ENCODE measurements at regions not wholly inside any gene's neighbourhood (a gene's known extent, or its start where the extent isn't known, plus 50 kb on each side); places are given as distances from the start of the nearest gene placed in this dataset.

GRCh38 chr2:76579911-76580310 lies 869.2 kb upstream of the GCFC2 start:
- no peak for DNase-seq (ENCODE audit: low read depth)

- DNase-seq (ENCODE audit: low read depth), result no peak
These were observed 862.3 kb upstream of the GCFC2 start for GRCh38 chr2:76572981-76573380.

- no peak for DNase-seq (ENCODE audit: low read depth)
These were observed 859.1 kb upstream of the GCFC2 start for GRCh38 chr2:76569819-76570218.

GRCh38 chr2:76567478-76567877 lies 856.8 kb upstream of the GCFC2 start:
- DNase-seq (ENCODE audit: low read depth), result no peak

GRCh38 chr2:76564734-76565133 lies 854.0 kb upstream of the GCFC2 start:
- no peak for DNase-seq (ENCODE audit: low read depth)

- no peak for DNase-seq (ENCODE audit: low read depth)
These were observed 853.0 kb upstream of the GCFC2 start for GRCh38 chr2:76563730-76564129.

- DNase-seq (ENCODE audit: low read depth), result no peak
These were observed 847.4 kb upstream of the GCFC2 start for GRCh38 chr2:76558157-76558556.

- DNase-seq (ENCODE audit: low read depth), result no peak
These were observed 845.3 kb upstream of the GCFC2 start for GRCh38 chr2:76556018-76556417.

GRCh38 chr2:76546207-76546606 lies 835.5 kb upstream of the GCFC2 start:
- DNase-seq (ENCODE audit: low read depth), result no peak

- DNase-seq (ENCODE audit: low read depth), result no peak
These were observed 834.2 kb upstream of the GCFC2 start for GRCh38 chr2:76544901-76545300.

- DNase-seq (ENCODE audit: low read depth), result no peak
These were observed 806.8 kb upstream of the GCFC2 start for GRCh38 chr2:76517574-76517909.

- no peak for DNase-seq (ENCODE audit: low read depth)
These were observed 806.3 kb upstream of the GCFC2 start for GRCh38 chr2:76516861-76517573.

GRCh38 chr2:76512201-76512820 lies 801.6 kb upstream of the GCFC2 start:
- no peak for DNase-seq (ENCODE audit: low read depth)

- no peak for DNase-seq (ENCODE audit: low read depth)
These were observed 795.8 kb upstream of the GCFC2 start for GRCh38 chr2:76506538-76506937.

- DNase-seq (ENCODE audit: low read depth), result no peak
These were observed 790.9 kb upstream of the GCFC2 start for GRCh38 chr2:76501641-76502040.

- DNase-seq (ENCODE audit: low read depth), result no peak
These were observed 787.6 kb upstream of the GCFC2 start for GRCh38 chr2:76498360-76498759.

GRCh38 chr2:76491503-76491902 lies 780.8 kb upstream of the GCFC2 start:
- no peak for DNase-seq (ENCODE audit: low read depth)

- no peak for DNase-seq (ENCODE audit: low read depth)
These were observed 767.7 kb upstream of the GCFC2 start for GRCh38 chr2:76478266-76479035.

GRCh38 chr2:76472946-76473345 lies 762.2 kb upstream of the GCFC2 start:
- no peak for DNase-seq (ENCODE audit: low read depth)

- DNase-seq (ENCODE audit: low read depth), result no peak
These were observed 758.4 kb upstream of the GCFC2 start for GRCh38 chr2:76469066-76469465.

GRCh38 chr2:76467326-76467725 lies 756.6 kb upstream of the GCFC2 start:
- DNase-seq (ENCODE audit: low read depth), result no peak

- DNase-seq (ENCODE audit: low read depth), result no peak
These were observed 753.6 kb upstream of the GCFC2 start for GRCh38 chr2:76464310-76464709.

GRCh38 chr2:76461431-76461830 lies 750.7 kb upstream of the GCFC2 start:
- DNase-seq (ENCODE audit: low read depth), result no peak

Data from GM04504 (cell line).